Stimulated activated naive B cell treated with anti-CD40 and anti-IgM and Interleukin-4, amounts not matched to agents 10 μg/mL and 1 μg/mL and 100 μg/mL, for 72 hours (primary cell): ENCODE measurements at regions not wholly inside any gene's neighbourhood (a gene's known extent, or its start where the extent isn't known, plus 50 kb on each side); places are given as distances from the start of the nearest gene placed in this dataset.

Experiments
- ATAC-seq, 2 donors: fragments of 150-1000 bp; cut with Tn5 transposase; replicated peaks; 2 replicates each; pipeline ENCODE4 v1.10.0; 2021; ENCODE audit warnings: moderate library complexity in 1 of 2
- DNase-seq: peaks from one replicate; pipeline ENCODE4 v3.0.0; 2021
- H3K27ac Mint-ChIP-seq: one replicate; pipeline ENCODE4 v1.8.0; 2022; ENCODE audit warnings: mild to moderate bottlenecking, mixed read lengths
- H3K27me3 Mint-ChIP-seq, 2 donors: one replicate each; pipeline ENCODE4 v1.8.0; 2022; ENCODE audit warnings: mixed read lengths in 2 of 2
- H3K36me3 Mint-ChIP-seq, 2 donors: one replicate each; pipeline ENCODE4 v1.8.0; 2022; ENCODE audit warnings: mixed read lengths in 2 of 2, mild to moderate bottlenecking in 1 of 2
- H3K4me1 Mint-ChIP-seq, 2 donors: one replicate each; pipeline ENCODE4 v1.8.0; 2022; ENCODE audit warnings: mixed read lengths in 2 of 2, mild to moderate bottlenecking in 1 of 2
- H3K4me3 Mint-ChIP-seq, 2 donors: one replicate each; pipeline ENCODE4 v1.8.0; 2022; ENCODE audit warnings: mild to moderate bottlenecking in 2 of 2, mixed read lengths in 2 of 2, moderate library complexity in 1 of 2
- H3K9me3 Mint-ChIP-seq, 2 donors: one replicate each; pipeline ENCODE4 v1.8.0; 2022; ENCODE audit warnings: mixed read lengths in 2 of 2, mild to moderate bottlenecking in 1 of 2

GRCh38 chr18:2424420-2424819, 146.9 kb downstream of the METTL4 start:
- ATAC-seq (no peak), DNase-seq (no peak)
- H3K4me1 Mint-ChIP-seq, result no peaks in the 10 kb centered on the region
- no peak overlapping the region for H3K4me3 Mint-ChIP-seq
- peaks cover 2 to 6% of the 10 kb centered on the region in 2 donors for H3K9me3 Mint-ChIP-seq
- no peaks in the 10 kb centered on the region for H3K36me3 Mint-ChIP-seq
- no peak overlapping the region for H3K27ac Mint-ChIP-seq
- H3K27me3 Mint-ChIP-seq, result peaks cover 6 to 11% of the 10 kb centered on the region in 2 donors

- no peak overlapping the region for H3K27ac Mint-ChIP-seq
- DNase-seq (no peak), ATAC-seq (no peak)
- no peaks in the 10 kb centered on the region for H3K36me3 Mint-ChIP-seq
- H3K4me1 Mint-ChIP-seq, result no peaks in the 10 kb centered on the region
- peaks cover 6 to 11% of the 10 kb centered on the region in 2 donors for H3K27me3 Mint-ChIP-seq
- no peak overlapping the region for H3K4me3 Mint-ChIP-seq
- H3K9me3 Mint-ChIP-seq, result peaks cover 7 to 12% of the 10 kb centered on the region in 2 donors
Measured at GRCh38 chr18:2425426-2426317, 145.6 kb downstream of the METTL4 start.

GRCh38 chr18:2430191-2430590, 141.1 kb downstream of the METTL4 start:
- Mint-ChIP-seq H3K36me3 (no peaks in the 10 kb centered on the region), H3K4me3 (no peak overlapping the region), H3K27me3 (peaks cover 8 to 12% of the 10 kb centered on the region in 2 donors), H3K27ac (no peak overlapping the region), H3K4me1 (no peaks in the 10 kb centered on the region), H3K9me3 (peaks cover 7 to 12% of the 10 kb centered on the region in 2 donors)
- ATAC-seq (no peak), DNase-seq (no peak)

GRCh38 chr18:2431806-2432205, 139.5 kb downstream of the METTL4 start:
- ATAC-seq, result no peak
- Mint-ChIP-seq H3K27me3 (peaks cover 14 to 17% of the 10 kb centered on the region in 2 donors), H3K9me3 (peaks cover 6% of the 10 kb centered on the region in 2 donors), H3K4me3 (no peak overlapping the region), H3K4me1 (no peaks in the 10 kb centered on the region), H3K36me3 (no peaks in the 10 kb centered on the region), H3K27ac (no peak overlapping the region)
- DNase-seq, result no peak

GRCh38 chr18:2433366-2433765, 137.9 kb downstream of the METTL4 start:
- Mint-ChIP-seq H3K27me3 (peaks cover 14 to 17% of the 10 kb centered on the region in 2 donors), H3K4me1 (no peaks in the 10 kb centered on the region), H3K36me3 (no peaks in the 10 kb centered on the region), H3K9me3 (peaks cover 6% of the 10 kb centered on the region in 2 donors), H3K27ac (no peak overlapping the region), H3K4me3 (no peak overlapping the region)
- DNase-seq, result no peak
- no peak for ATAC-seq

- ATAC-seq (no peak), DNase-seq (no peak)
- no peak overlapping the region for H3K4me3 Mint-ChIP-seq
Measured at GRCh38 chr18:2441544-2441943, 129.8 kb downstream of the METTL4 start.

GRCh38 chr18:2442006-2442405, 129.3 kb downstream of the METTL4 start:
- Mint-ChIP-seq H3K9me3 (peaks cover 0 to 1% of the 10 kb centered on the region in 2 donors), H3K27ac (no peak overlapping the region), H3K36me3 (no peaks in the 10 kb centered on the region), H3K4me1 (no peaks in the 10 kb centered on the region), H3K27me3 (no peaks in the 10 kb centered on the region), H3K4me3 (no peak overlapping the region)
- DNase-seq (no peak), ATAC-seq (no peak)

More at GRCh38 chr18:2441544-2441943, 129.8 kb downstream of the METTL4 start:
- H3K27ac Mint-ChIP-seq, result no peak overlapping the region
- H3K27me3 Mint-ChIP-seq, result no peaks in the 10 kb centered on the region
- no peaks in the 10 kb centered on the region for H3K36me3 Mint-ChIP-seq
- H3K4me1 Mint-ChIP-seq, result no peaks in the 10 kb centered on the region
- peaks cover 0 to 1% of the 10 kb centered on the region in 2 donors for H3K9me3 Mint-ChIP-seq

GRCh38 chr18:2442726-2443275, 128.5 kb downstream of the METTL4 start:
- Mint-ChIP-seq H3K9me3 (peaks cover 0 to 1% of the 10 kb centered on the region in 2 donors), H3K36me3 (no peaks in the 10 kb centered on the region), H3K27me3 (no peaks in the 10 kb centered on the region), H3K4me3 (no peak overlapping the region), H3K27ac (no peak overlapping the region), H3K4me1 (no peaks in the 10 kb centered on the region)
- DNase-seq (no peak), ATAC-seq (no peak)

GRCh38 chr18:2444201-2444875, 127.0 kb downstream of the METTL4 start:
- Mint-ChIP-seq H3K27me3 (no peaks in the 10 kb centered on the region), H3K4me3 (no peak overlapping the region)
- no peak for ATAC-seq

GRCh38 chr18:2448565-2449151, 122.6 kb downstream of the METTL4 start:
- Mint-ChIP-seq H3K4me3 (no peak overlapping the region), H3K36me3 (no peaks in the 10 kb centered on the region), H3K9me3 (no peaks in the 10 kb centered on the region), H3K27me3 (peaks cover 0 to 6% of the 10 kb centered on the region in 2 donors), H3K27ac (no peak overlapping the region), H3K4me1 (no peaks in the 10 kb centered on the region)
- ATAC-seq (no peak), DNase-seq (no peak)

More at GRCh38 chr18:2444201-2444875, 127.0 kb downstream of the METTL4 start:
- no peak for DNase-seq
- Mint-ChIP-seq H3K27ac (no peak overlapping the region), H3K9me3 (peaks cover 0 to 1% of the 10 kb centered on the region in 2 donors), H3K36me3 (no peaks in the 10 kb centered on the region), H3K4me1 (no peaks in the 10 kb centered on the region)

GRCh38 chr18:2451556-2451955, 119.7 kb downstream of the METTL4 start:
- no peak for ATAC-seq
- H3K9me3 Mint-ChIP-seq, result peaks cover 4 to 9% of the 10 kb centered on the region in 2 donors
- H3K27me3 Mint-ChIP-seq, result peaks cover 0 to 6% of the 10 kb centered on the region in 2 donors
- no peak for DNase-seq
- H3K4me3 Mint-ChIP-seq, result no peak overlapping the region
- H3K4me1 Mint-ChIP-seq, result no peaks in the 10 kb centered on the region
- no peaks in the 10 kb centered on the region for H3K36me3 Mint-ChIP-seq
- no peak overlapping the region for H3K27ac Mint-ChIP-seq

- H3K36me3 Mint-ChIP-seq, result no peaks in the 10 kb centered on the region
- no peak overlapping the region for H3K27ac Mint-ChIP-seq
- H3K9me3 Mint-ChIP-seq, result peaks cover 13 to 14% of the 10 kb centered on the region in 2 donors
- no peak overlapping the region for H3K4me3 Mint-ChIP-seq
- no peak for DNase-seq
- H3K27me3 Mint-ChIP-seq, result peaks cover 0 to 25% of the 10 kb centered on the region in 2 donors
- ATAC-seq, result no peak
- no peaks in the 10 kb centered on the region for H3K4me1 Mint-ChIP-seq
Measured at GRCh38 chr18:2459886-2460285, 111.4 kb downstream of the METTL4 start.

GRCh38 chr18:2466978-2467377, 104.3 kb downstream of the METTL4 start:
- H3K27me3 Mint-ChIP-seq, result peaks cover 5 to 37% of the 10 kb centered on the region in 2 donors

GRCh38 chr18:2468051-2468450, 103.3 kb downstream of the METTL4 start:
- Mint-ChIP-seq H3K9me3 (no peaks in the 10 kb centered on the region), H3K36me3 (no peaks in the 10 kb centered on the region), H3K27ac (no peak overlapping the region), H3K4me3 (no peak overlapping the region), H3K4me1 (no peaks in the 10 kb centered on the region), H3K27me3 (peaks cover 10 to 41% of the 10 kb centered on the region in 2 donors)
- ATAC-seq (no peak), DNase-seq (no peak)

More at GRCh38 chr18:2466978-2467377, 104.3 kb downstream of the METTL4 start:
- H3K4me1 Mint-ChIP-seq, result no peaks in the 10 kb centered on the region
- H3K4me3 Mint-ChIP-seq, result no peak overlapping the region
- H3K36me3 Mint-ChIP-seq, result no peaks in the 10 kb centered on the region
- H3K27ac Mint-ChIP-seq, result no peak overlapping the region
- no peak for ATAC-seq
- no peak for DNase-seq
- no peaks in the 10 kb centered on the region for H3K9me3 Mint-ChIP-seq
